Hindlimb muscle (tissue), 1 donor: ENCODE measurements at regions not wholly inside any gene's neighbourhood (a gene's known extent, or its start where the extent isn't known, plus 50 kb on each side); places are given as distances from the start of the nearest gene placed in this dataset.
A peak's percentile ranks its signal among the peaks of the same experiment; 100 is the strongest.

Source experiments
- DNase-seq: peaks from one replicate; pipeline ENCODE4 v3.0.0-alpha.2; 2013

DNA sequence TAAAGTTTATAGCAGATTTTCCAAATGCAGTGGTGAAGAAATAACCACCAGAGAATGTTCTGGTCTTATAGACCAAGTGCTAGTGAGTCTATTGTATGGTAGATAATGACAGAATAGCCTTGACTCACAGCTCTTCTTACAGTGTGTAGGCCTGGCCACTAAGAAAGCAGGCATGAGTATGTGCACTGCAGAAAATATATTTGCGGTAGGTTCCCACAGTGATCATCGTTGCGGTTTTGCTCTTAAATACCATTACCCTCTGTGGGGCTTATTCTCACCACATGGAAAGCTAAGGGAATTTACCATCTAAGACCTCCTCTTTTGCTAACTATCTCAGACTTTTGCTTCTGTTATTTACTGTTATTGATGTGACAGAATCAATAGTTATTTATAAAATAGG, 212.3 kb upstream of the SYNDIG1 start:
- no peak for DNase-seq

DNA sequence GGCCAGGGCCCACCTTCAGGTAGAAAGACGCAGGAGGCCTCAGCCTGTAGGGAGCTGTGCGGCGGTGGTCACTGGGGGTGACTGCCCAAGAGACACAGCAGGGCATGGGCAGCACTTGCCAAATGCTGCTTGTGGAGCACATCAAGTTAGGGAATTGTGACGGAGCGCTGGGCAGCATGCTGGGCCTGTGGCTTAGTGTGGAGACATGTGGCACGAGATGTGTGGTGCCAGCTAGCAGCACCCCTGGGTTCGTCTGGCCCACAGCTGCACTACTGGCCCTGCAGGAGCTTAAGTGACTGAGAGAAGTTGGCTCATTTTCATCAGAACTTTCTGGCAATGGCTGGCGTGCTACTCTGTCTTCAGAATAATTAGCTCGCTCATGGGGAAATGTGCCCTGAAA, 213.1 kb upstream of the SYNDIG1 start:
- no peak for DNase-seq

DNA sequence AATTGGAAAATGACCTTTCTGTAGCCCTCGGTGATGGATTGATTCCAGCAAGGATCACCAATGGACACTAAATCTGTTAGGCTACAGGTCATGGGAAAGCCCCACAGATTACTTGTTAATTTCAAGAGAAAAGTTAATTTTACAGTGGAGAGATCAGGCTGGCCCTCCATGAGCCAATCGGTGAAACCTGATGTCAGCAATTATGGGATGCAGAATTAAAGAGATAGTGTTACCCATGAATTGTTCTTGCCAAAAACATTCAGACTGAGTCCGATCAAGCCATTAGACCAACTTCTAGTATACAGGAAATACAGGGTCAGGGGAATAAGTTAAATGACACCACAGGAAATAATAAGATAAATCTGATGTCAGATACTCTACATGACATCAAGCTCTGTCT, 214.9 kb upstream of the SYNDIG1 start:
- no peak for DNase-seq

GRCh38 chr20:24253321-24253720, 216.1 kb upstream of the SYNDIG1 start:
- no peak for DNase-seq

DNA sequence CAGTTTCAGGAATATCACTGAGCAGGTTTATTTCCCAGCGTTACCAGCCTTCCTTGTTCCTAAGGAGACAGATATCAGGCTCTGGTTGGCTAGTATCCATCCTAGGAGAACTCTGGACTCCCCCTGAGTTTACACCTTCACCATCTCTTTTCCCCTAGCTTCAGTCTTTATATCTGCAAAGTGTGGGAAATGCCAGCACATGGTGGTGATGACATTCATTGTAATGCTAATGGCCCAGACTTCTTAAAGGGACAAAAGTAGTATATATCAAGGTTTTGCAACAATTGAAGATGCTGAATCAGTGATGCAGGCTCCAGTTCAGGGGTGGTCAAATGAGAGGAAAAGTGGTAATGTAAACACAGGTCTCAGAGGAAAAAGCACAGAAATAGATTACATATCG, 224.3 kb upstream of the SYNDIG1 start:
- no peak for DNase-seq

GRCh38 chr20:24242763-24243162, 226.7 kb upstream of the SYNDIG1 start:
- DNase-seq: no peak

DNA sequence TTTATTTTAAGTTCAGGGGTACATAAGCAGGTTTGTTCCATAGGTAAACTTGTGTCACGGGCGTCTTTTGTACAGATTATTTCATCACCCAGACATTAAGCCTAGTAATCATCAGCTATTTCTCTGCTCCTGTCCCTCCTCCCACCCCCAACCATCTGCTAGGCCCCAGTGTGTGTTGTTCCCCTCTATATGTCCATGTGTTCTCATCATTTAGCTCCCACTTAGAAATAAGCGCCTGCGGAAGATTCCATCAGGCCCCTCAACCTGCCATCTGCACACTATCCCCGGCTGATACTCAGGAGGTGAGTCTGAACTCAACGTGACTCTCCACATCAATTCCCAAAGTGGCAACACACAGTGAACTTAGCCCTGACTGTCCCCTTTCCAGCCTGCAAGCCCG, 228.0 kb upstream of the SYNDIG1 start:
- no peak for DNase-seq

DNA sequence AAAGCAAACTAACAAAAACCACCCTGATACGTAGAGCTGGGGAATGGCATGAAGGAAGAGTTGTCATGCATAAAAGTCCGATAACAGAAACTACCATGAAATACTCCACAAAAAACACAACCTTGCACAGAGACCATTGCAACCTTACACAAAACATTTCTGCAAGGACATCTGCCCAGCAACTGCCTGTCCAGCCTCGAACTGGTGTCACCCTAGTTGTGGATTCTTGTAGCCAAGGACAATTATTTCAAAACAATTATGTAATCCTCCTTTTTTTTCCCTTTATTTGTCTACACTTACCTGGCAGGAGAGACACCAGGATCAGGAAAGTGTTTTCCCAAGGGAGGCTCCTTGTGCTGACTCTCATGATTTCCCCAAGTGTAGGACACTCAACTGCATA, 232.5 kb upstream of the SYNDIG1 start:
- DNase-seq: no peak

GRCh38 chr20:24236201-24236600, 233.2 kb upstream of the SYNDIG1 start:
- DNase-seq: peak; percentile 1

DNA sequence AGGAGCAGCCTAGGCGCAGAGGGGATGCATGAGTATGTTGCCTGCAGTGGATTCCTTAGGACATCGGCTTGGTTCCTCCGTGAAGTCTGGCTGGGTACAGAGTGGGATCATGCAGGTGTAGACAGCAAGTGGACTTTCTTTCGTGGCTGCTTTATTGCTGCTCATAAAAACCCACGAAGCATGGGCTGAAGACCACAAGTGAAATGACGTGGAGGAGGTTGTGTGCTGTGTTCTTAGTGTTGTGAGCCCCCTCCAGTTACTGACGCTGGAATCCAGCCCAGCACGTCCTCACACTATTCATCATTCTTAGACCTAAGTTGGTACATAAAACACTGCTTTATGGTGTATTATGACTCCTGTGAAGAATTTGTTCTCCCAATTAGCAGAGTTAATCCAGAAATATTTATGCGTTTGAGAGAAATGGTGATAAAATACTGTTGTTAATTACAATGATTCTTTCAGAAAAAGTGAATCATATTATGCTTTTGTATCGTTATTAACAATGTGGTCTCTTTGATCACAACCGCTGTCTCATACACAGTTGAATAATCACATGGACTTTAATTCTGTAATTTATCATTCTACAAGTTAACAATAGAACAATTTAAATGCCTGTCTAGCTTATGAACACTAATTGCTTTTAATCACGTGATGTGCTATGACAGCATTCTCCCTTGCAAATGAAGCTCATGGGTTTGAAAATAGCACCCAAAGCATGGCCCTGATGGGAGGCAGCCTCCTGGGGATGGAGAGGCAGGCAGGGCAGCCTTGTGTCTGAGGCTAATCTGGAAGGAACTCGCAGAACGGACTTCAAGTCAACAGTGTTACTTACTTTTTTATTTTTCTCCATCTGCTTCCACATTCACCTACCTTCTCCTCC, 233.9 kb upstream of the SYNDIG1 start:
- DNase-seq: no peak

GRCh38 chr20:24227600-24227999, 239.0 kb upstream of the GGTLC1 start:
- no peak for DNase-seq

DNA sequence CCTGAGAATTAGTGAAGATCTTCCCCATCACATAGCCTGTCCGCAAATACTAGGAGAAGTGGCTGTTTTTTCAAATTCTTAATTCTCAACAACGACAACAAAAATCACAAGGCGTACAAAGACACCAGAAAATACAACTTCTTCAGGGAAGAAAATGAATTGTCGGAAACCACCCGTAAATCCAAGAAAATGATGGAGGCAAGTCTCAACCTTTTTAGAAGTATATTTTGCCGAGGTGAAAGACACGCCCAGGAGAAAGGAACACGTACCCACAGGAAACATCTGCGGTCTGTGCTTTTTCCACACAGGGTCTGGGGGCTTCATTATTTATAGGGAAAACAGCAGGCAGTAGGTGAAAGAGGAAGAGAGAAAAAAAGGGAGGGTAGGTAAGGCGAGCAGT, 223.9 kb upstream of the GGTLC1 start:
- DNase-seq: no peak

- DNase-seq: no peak
Observed at GRCh38 chr20:24211972-24212371, 223.4 kb upstream of the GGTLC1 start.

- DNase-seq: no peak
Observed at GRCh38 chr20:24210356-24210755, 221.8 kb upstream of the GGTLC1 start.

- DNase-seq: no peak
Observed at GRCh38 chr20:24208652-24209051, 220.1 kb upstream of the GGTLC1 start.

GRCh38 chr20:24207803-24208300, 219.3 kb upstream of the GGTLC1 start:
- no peak for DNase-seq

GRCh38 chr20:24206995-24207394, 218.4 kb upstream of the GGTLC1 start:
- DNase-seq: no peak

DNA sequence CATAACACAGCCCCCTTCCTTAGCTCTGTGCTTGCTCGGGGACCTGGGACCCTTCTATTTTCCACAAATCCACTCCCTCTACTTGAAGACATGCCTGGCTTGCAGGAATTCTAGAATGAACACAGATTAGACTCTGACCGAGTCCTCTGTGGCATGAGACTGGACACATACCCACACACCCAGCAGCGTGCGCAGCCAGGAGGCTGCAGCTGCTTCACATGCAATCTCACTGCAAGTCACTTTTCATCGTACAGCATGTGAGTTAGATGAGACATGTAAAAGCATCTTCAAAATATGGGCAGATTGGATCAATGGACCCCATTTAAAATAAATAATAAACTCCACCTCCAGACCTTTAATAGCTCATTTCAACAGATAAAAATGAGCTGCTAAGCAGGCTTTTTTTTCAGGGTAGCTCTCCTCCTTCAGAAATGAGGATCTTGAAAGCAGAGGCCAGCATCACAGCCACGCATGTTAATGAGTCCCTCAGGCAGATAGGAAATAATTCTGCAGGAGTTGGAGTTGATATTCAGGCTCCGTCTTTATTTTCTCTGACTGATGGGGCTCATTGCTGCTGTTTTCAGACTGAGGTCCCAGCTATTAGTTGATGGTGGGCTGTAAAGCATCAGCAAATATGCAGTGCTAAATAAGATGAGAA, 215.1 kb upstream of the GGTLC1 start:
- DNase-seq: no peak

GRCh38 chr20:24199501-24199900, 210.9 kb upstream of the GGTLC1 start:
- DNase-seq: no peak

- no peak for DNase-seq
Observed at GRCh38 chr20:24194143-24194542, 205.6 kb upstream of the GGTLC1 start.

DNA sequence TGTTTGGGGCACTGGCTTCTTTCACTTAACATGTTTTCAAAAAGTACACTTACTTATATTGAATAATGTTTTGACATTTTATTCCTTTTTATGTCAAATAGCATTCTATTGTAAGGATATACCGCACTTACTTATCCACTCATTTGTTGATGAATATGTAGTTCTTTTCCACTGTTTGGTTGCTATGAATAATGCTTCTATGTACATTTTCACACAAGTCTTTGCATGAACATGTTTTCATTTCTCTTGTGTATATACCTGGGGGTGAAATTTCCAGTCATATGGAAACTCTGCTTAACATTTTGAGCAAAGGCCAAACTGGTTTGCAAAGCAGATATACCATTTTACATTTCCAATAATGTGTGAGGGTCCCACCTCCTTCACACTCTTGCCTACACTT, 202.3 kb upstream of the GGTLC1 start:
- DNase-seq: no peak

GRCh38 chr20:24185791-24186190, 197.2 kb upstream of the GGTLC1 start:
- no peak for DNase-seq

DNA sequence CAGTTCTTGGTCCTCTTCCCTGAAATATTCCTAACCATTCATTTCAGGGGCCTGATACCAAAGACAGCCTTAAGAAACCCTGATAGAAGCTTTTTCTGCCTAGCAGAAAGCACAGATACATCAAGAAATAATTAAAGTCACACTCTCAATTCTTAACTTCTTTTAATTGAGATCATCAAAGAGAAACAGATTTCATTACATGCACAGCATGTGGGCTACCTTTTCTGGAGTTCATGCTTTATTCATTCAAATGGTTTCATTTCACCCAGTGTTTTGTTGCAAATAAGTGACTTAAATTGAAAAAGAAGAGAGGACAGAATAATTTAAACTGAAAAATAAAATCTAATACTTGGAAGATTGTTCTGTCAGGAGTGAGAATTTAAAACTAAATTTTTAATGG, 192.6 kb upstream of the GGTLC1 start:
- no peak for DNase-seq

GRCh38 chr20:24169256-24169655, 180.7 kb upstream of the GGTLC1 start:
- no peak for DNase-seq
